NCI-H526 (cell line): ENCODE measurements at regions not wholly inside any gene's neighbourhood (a gene's known extent, or its start where the extent isn't known, plus 50 kb on each side); places are given as distances from the start of the nearest gene placed in this dataset.

Source experiments
- DNase-seq, 2 experiments: peaks; one replicate each; lab custom pipeline; 2025; lab: John Stamatoyannopoulos, UW

DNA sequence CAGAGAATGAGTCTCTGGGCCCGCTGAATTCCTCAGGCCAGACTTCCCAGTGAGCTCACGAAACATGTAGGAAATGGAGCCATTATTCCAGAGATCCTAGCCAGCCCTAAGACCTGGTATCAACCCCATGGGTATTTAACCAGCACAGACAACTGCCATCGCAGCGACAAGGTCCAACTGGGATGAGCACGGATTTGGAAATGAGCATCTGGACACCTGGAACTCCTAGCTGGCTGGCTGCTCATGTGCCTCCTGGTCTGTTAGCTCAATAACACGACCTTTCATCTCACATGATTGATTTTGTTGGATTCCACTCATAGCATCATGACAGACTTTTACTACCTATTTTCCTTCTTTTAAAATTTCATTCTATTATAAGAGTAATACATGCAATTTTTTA is 51.0 kb downstream of the POU3F3 start:
- no peak for DNase-seq

DNA sequence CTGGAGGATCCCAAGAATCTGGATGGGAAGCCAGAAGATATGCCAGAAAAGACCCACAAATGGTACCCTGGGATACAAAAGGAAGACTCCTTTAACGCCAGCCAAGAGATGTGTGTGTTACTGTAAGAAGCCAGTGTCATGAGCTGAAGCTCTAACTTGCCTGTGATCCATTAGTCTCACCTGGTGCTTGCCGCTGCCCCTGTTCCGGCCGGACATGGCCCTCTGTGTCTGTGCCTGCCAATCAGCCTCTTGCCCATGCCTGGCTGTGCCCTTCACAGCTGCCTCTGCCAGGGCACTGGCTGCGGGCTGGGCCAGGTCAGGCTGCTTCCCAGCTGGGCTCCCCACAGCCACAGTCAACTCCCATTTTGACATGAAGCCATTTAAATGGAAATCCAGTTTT is 55.4 kb downstream of the POU3F3 start:
- DNase-seq, result no peak

DNA sequence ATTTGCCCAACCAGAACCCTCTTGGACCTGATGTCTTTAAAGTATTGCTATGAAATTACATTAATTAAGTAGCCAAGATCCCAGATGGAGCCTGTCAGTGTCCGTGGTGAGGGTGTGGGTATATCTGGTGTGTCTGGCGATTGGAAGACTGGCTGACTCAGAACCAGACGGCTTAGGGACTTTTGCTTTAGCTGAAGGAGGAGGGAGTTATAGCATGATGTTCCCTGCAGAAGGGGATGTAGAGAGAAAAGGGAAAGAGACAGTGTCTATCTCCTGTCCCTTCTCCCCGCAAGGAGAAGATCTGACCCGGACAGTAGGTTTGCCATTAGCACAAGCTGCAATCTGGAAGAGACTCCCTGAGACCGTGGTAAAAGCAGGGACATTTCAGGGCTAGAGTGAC is 60.6 kb downstream of the POU3F3 start:
- DNase-seq, result no peak

DNA sequence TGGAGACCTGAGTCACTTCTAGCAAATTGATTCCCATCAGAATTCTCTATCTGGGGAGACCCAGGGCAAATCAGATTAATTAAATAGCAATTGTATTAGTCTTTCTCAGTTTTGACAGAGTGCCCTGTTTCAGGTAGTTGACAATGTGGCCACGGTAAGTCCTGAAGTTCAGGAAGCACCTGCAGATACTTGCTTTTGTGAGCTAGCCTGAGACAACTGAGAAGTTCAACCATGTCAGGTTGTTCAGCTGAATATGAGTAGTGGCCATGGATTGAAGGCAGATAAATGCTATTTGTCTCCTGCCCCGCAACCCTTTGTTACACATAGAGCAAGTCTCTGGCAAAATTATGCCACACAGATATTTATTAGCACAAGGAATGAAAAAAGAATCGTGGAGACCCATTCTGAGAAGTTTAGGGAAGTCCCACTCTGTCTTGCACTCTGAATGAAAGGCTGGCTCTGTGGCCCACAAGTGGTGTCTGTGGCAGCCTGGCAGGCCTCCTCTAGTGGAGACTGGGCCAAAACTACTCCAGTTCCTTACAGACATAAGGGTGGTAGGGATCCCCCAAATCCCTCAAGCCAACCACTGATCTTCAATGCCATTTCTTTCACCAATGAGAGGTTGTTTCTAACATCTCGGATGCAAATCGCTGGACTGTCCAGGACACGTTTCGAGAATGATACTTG is 61.3 kb downstream of the POU3F3 start:
- no peak for DNase-seq

DNA sequence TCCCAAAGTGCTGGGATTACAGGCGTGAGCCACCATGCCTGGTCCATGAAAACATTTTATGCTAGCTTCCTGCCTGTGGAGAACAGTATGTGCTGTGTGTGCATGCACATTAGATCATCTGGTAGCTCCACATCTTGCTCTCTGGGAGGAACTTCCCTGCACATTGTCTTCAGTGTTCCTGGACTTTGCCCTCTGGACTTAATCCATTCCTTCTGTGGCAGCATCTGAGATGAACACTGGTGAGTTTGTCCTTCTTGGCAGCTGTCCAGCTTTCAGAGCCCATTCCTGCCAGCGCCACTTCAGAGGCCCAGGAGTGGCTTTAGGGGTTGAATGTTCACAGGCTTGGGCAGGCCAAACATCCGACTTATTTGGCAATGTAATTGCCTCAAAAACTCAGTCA is 65.2 kb downstream of the POU3F3 start:
- no peak for DNase-seq

DNA sequence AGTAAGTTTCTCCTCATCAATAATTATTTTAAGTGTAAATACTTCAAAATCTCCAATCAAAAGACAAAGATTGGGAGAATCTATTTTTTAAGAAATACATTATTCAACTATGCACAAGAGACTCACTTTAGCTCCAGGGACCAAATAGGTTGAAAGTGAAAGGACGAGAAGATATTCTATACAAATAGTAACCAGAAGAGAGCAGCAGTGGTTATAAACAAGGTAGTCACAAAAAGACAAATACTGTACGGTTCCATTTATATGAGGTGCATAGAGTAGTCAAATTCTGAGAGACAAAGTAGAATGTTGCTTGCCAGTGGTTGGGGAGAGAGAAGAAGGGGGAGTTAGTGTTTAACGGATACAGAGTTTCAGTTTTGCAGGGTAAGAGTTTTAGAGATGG is 69.8 kb downstream of the POU3F3 start:
- no peak for DNase-seq

DNA sequence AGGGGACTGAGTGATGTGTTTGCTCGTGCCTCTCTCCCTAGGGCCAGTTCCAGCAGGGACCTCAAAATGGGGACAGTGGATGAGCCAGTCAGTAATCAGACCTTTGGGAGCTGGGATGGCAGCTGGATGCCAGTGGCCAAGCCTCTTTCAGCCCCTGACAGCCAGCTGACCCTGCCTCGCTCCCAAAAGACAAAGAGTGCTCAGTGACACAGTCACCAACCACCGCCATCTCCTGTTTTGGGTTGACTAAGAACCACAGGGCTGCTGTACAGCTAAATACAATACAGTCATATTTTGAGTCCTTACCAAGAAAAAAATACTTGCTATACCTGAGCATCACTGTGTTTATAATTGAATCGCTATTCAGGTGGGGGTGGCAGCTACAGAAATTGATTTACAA is 75.7 kb downstream of the POU3F3 start:
- no peak for DNase-seq

DNA sequence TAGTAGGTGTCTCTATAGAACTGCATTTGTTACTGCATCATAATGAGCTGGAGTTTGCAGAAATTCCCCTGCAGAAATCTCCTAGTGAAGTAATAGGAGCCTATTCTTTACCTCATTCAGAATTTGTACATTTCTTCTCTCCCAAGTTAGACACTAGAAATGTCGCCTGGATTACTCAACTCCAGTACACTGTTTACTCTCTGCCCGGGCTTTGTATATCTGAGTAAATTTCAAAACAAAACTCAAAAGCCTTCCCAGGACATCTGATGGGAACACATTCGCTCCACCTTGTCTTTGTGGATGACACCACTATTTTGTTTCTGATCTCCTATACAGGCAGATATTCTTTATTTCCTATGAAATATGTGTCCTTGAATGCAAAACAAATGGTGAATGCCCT is 76.8 kb downstream of the POU3F3 start:
- no peak for DNase-seq

DNA sequence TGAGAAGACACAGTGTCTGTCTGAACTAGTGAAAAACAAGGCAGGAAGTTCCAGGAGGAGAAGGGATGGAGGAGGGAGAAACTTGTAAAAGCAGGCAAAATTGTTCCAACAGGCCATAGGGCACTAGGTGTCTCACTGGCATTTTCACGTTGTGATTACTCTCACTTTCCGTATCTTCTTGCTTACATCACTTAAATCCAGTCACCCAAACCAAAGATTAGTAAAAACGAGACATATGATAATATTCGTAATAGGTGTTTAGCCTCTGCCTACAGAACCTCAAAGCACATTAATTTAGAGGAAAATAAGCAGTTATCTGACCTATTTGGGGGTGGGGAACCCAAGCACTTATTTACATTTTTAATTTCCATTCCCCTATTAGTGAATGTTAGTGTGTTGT is 78.3 kb downstream of the POU3F3 start:
- no peak for DNase-seq

DNA sequence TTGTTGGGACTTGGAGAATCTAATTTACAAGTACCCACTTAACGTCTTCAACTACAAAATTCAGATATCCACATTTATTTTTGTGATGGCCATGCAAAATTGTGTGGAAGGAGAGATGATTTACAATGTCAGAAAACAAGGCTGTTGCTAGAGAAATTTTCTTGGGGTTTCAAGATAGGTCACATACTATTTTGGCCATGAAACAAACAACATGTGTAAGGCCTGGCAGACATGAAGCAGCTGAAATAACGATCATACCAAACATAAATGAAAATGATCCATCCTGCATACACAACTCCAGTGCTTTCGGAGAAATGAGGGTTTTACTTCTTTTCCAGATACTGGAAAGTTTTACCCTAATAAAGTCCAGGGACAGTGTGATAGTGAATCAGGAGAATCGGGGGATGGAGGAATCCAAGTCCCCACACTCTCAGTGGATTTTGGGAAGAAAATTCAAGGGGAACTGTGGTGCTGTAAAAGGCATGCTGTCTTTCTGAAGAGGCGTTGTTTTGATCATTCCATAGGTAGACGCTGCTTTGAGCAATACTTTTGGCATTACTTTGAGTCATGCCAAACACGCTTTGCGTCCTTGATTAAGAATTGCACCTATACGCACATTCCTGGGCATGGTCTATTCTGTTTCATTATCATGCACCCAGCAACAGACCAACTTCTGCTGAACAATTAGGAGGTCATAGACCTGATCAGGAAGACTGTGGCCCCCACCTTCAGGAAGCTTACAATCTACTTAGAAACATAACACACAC is 79.4 kb downstream of the POU3F3 start:
- no peak for DNase-seq

DNA sequence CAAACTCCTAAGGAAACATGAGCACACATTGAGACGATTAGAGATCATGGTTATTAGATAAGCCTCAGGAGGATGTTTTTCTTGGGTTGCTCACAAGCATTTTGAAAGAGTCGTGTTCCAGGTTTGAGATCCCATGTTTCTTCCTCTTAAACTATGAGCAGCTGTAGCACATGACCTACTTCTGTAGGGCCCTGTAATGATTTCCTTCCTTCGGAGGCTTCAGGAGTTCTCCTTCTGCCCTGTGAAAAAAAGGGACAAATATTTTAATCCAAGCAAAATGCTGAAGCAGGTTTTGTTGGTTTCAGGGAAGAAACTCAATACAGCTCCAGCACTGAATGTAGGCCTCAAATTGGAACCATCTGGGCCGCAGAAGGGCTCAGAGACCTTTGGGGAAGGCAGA is 82.6 kb downstream of the POU3F3 start:
- DNase-seq, result no peak

DNA sequence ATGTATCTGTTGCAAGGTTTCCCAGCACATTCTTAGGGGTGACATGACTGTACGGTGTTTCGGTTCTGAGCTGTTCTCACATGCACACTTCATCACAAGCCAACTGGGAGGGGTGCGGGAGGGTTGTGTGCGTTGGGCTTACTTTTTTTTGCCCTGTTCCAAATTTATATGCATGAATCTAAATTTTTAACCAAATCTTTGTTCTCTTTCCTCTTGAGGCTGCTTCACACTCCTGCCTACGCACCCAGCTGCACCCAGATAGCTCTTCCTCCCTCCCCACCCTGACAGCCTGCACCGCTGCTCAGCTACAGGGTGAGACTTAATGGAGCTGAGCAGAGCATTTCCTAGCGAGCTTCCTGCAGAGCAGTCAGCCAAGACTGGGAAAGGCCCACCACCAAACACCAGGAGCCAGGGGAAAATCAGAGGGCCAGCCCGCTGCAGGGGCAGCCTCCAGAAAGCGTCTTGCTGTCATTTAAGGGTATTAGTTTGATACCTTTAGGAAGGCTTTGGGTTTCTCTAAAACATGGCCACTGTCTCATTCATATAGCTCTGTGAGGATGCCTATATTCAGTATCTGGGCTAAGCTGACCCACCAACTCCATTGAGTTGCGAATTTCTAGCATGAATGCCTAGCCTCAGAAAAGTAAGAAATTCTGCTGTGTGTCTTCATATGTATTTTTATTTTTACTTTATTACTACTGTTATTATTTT is 84.5 kb downstream of the POU3F3 start:
- no peak for DNase-seq

DNA sequence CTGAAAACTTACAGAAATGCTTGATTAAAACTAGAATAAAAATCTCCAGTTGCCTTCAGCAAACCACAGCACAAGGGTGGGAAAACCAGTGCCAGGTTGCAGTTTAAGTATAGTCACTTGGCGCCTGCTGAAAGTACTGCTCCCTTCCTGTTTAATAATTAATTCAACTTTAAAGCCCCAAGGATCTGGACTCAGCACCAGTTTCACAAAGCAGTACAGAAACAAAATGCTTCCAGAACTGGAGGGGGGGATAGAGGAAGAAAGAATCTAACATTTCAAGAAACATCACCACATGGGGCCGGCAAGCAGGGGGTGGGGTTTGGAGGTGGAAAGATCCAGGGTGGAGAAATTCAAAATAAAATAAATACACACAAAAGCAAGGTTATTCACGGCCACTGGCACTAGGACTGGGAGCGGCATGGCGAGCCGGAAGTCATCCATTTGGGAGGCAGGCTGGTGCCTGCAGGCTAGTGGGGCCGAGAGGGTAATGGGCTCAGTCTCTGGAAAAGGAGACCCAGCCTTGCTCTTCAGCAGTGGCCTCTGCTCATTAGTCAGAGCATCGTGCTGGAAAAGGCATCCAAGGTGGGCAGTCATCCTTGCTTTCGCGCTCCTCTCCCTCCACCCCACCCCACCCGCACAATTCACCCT is 85.8 kb downstream of the POU3F3 start:
- no peak for DNase-seq

DNA sequence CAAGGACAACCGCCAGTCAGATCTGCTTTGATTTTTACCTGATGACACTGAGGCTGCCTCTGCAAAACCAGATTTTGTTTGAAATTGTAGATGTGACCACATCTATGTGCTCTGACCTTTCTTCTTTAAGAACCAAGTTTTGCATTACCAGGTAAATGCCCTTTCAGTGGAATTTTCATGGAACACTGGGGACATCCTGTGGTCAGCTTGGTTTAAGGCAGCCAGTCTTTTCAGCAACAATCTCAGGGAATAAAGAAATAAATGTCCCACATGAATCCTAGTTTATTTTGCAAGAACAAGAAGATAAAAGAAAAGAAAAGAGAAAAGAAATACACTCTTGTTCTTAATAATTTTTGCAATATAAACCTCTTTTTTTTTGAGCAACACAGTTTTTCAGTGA is 90.6 kb downstream of the POU3F3 start:
- DNase-seq, result peak; percentile 19 to 65

DNA sequence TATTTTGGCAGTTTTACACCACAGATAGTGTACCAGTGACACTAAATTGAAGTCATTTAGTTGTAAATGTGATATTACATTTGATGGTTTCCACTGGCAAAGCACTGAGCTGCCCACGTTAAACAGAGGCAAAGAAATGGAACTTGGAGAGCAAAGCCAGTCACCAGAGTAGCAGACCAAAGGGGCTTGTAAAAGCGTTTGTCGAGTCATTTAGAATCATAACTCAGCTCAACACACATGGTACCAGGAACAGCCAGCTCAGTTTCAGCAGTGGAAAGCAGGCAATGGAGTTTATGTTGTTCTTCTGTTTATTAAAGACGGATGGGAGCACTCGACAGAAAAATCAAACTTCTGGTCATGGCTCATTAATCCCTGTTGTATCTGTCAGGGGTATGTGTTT is 91.2 kb downstream of the POU3F3 start:
- DNase-seq, result peak in 1 of 2 experiments; percentile 6

DNA sequence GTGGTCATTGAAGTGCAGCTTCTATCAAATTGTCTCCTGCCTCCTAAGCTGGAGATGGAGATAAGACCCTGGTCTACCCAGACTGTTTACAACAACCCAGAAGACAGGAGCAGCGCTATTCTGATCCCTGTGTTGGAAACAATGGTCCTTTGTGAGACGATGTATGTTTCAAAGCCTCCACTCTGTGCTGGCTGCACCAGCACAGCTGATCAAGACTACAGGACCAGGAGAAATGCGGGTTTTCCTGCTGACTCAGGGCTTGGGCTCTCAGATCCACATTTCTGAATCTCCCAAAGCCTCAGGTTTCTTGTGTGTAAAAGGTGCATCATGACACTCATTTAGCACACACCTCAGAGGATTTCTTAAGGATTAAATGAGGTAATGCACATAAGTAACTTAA is 92.0 kb downstream of the POU3F3 start:
- DNase-seq, result peak; percentile 46 to 66

DNA sequence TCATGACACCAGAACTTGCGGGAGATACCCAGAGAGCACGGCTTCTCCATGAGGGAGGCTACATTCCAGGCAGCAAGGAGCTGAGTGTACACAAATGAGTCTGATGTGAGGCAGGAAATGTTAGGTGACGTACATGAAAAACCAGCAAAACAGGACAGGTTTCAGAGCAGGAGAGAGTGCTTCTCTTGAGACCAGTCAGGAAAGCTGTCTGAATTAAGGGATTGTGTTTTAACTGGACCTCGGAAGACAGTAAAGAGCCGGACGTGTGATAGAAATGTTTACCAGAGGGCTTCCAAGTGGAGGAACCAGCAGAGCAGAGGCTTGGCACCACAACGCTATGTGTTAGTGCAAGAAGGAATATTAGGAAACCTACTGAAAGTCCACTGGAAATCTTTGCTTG is 90.4 kb upstream of the MRPS9 start:
- peak in 1 of 2 experiments; percentile 11 for DNase-seq

DNA sequence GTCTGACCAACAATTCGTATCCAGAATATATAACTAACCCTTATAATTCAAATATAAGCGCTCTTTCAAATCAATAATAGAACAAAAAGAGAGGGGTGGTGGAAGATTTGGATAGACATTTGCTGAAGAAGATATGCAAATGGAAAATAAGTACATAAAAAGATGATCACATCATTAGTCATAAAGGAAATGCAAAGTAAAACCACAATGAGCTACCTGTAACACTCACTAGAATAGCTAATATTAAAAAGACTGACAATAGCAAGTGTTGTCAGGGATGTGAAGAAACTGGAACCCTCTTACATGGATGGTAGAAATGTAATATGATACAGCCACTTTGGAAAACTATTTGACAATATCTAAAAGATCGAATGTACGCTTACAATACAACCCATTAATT is 84.9 kb upstream of the MRPS9 start:
- no peak for DNase-seq

DNA sequence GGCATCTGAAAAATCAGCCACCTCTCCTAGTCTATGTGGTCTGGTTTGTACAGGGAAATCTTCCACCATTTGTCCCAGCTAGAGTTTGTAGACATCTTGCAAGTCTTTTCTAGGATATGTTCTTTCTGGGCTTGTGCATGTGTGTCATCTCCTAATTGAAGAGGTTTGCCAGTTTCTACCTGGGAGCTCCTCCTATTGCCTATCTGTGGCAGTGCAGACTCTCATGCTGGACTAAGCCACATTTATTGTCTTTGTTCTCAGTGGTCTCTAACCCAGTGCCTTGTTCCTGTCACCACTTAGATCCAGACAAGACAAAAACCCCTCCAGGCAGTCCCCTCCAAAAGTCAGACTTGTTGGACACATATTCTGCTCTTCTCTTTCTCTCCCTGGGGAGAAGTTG is 72.0 kb upstream of the MRPS9 start:
- no peak for DNase-seq

DNA sequence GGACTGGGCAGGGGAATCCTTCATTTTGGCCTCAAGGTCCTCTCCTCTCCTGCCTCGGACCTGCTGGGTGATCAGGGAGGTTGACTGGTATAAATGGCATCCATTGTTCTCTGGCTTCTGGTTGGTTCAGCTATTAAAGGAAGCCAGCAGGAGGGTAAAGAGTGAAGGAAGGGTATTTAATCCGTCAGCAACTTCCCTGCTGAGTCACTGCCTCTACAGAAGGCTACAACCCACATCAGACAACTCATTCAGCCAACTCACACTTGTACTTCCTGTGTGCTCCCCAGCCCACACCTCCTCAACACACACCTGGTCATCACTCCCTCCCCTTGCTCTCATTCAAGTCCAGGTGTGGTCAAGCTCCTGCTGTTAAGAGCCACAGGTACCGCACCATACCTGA is 68.3 kb upstream of the MRPS9 start:
- no peak for DNase-seq

DNA sequence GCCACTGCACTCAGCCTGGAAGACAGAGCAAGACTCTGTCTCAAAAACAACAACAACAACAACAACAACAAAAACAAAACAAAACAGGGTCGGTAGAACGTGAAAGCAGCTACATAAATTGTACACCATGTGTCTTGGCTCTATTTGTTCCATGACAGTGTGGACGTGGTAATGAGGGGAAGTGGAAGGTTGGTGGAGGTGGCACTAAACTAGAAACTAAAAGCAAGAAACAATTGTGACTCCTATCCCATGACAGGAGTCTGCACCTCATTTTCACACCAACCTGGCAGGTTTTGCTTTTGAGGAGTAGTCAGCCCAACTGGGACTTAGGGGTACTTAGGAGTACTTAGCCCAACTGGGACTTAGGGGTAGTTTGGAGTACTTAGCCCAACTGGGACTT is 62.5 kb upstream of the MRPS9 start:
- DNase-seq, result no peak

DNA sequence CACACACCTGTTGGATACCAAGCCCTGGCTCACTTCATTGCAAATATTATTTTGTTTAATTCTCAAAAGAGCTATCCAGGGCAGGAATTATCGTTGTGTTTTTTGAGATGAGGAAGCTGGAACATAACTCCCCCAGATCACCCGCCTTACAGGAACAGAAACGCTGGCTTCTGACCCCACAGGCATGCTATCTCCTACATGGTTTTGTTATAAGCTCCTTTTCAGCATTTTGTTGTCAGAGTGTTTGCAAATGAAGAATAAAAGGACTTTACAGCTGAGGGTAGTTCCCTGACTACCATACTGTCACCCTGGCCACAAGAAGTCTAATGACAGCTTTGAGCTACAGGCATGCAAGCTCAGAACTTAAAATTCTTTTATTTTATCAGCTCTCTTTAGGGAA is 62.0 kb upstream of the MRPS9 start:
- DNase-seq, result no peak
